GM18867 (cell line): ENCODE measurements at regions not wholly inside any gene's neighbourhood (a gene's known extent, or its start where the extent isn't known, plus 50 kb on each side); places are given as distances from the start of the nearest gene placed in this dataset.

Source experiments
- ATAC-seq: cut with Tn5 transposase; IDR thresholded peaks from one replicate; pipeline ENCODE4 v1.9.1; 2021; ENCODE audit warnings: mild to moderate bottlenecking, moderate library complexity; ENCODE audit not compliant: unreplicated experiment

- no peak for ATAC-seq
These were observed 146.1 kb downstream of the SMAD6 start for GRCh38 chr15:66848116-66848515.

GRCh38 chr15:66848686-66849392, 146.8 kb downstream of the SMAD6 start:
- ATAC-seq: no peak

DNA sequence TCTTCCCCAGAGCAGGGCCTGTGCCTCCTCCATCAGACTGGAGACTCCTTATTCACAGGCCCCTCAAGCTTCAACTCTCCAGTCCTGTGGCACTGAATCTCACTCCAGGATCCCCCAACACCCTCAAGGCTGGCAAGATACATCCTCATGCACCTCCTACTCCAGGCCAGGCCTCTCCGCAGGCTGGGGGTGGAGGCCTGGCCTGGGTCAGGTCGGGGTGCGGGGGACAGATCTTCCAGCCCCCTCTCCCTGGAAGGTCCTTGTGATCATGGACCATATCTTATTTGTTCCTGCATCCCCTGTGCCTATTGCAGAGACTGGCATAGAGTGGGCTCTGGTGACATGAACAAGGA, 147.3 kb downstream of the SMAD6 start:
- no peak for ATAC-seq

DNA sequence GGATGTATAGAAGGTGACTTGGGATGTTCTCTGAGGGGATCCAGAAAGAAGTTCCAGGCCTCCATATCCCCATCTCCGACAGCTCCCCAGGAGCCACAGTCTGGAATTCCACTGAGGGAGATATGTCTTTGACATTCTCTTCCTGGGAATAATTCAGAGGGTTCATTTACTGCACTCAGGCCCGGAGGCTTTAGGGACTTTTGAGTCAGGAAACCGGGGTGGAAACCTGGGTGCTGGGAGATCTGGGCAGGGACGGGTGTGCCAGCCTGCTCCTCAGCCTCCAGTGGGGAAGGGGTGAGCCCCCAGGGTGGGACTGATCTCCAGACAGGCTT, 147.7 kb downstream of the SMAD6 start:
- ATAC-seq: no peak

DNA sequence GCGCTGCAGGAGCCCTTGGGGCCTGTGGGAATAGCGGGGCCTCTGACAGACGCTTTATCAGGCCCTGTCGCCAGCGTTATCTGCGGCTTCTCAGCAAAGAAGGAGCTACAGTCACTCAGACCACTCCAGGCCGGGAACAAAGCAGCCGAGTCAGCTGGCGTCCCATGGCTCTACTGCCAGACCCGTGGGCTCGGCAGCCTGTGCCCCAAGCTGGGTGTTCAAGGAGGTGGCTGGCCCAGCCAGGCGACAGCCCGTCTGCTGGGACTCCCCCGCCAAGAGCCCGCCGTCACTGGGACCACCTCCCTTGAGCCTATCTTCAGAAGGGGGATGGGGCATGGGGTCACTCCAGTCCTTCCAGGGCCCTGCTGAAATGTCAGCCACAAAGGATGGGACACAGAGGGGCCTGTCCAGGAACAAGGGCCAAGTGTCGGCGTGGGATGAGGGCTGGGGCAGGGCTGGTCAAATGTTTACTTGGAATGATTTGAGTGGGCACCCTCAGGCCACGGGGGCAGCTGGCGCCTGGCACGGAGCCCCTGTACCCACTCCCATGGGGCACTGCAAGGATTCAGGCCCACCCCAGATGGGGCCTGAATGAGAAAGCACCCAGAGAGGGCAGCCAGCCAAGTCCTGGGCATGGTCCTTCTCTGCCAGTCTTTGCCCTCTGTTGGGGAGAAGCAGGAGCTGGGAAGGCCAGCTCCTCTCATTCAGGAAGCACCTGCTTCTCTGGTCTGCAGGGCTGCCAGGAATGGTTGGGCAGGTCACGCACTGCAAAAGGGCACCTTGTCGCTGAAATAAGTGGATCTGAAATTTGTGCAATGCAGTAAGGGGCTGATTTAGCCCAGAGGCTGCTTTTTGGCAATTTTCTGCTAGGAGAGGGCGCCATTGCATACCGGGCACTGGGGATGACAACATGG, 148.3 kb downstream of the SMAD6 start:
- ATAC-seq: no peak

DNA sequence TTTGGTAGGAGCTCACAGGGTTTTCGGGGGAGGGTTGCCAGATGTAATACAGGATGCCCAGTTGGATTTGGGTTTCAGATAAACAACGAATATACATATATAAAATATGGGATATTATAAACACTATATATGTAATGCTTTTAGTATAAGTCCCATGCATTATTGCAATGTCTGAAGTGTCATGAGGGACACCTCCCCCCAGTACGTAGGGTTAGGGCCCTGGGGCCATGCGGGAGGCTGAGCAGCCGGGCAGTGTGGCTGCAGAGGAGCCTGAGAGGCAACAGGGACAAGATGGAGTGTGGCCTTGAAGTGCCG, 148.9 kb downstream of the SMAD6 start:
- no peak for ATAC-seq

DNA sequence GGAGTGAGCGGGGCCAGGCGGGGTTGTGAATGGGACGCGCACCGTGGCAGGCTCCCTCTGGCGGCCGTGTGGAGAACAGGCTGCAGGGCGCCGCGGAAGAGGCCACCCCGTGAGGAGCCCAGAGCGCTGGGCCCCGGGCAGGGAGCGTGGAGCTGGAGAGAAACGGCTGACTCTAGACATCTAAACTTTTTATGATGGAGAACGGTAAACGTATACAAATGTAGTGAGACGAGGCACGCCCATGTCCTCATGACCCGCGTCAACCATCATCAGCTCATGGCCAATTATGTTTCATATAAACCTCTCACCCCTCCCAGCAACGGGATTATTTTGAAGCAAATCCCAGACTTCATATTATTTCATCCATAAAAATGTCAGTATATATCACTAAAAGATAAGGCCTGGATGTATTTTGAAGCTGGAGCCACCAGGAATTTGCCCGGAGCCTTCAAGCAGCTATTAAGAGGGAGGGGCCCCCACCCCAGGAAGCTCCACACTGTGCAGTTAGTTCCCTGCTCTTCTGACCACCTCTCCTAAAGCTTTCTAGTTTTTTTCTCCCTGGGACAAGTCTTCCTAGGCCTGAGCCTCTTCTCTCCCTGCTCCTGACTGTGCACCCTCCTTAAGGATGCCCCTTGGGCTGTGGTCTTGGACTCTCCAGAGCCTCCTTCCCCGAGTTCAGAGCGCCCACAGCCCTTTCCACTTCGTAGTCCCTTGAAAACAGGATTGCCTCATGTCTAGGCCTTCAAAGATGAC, 149.5 kb downstream of the SMAD6 start:
- no peak for ATAC-seq

GRCh38 chr15:66852064-66852905, 150.2 kb downstream of the SMAD6 start:
- ATAC-seq: no peak

DNA sequence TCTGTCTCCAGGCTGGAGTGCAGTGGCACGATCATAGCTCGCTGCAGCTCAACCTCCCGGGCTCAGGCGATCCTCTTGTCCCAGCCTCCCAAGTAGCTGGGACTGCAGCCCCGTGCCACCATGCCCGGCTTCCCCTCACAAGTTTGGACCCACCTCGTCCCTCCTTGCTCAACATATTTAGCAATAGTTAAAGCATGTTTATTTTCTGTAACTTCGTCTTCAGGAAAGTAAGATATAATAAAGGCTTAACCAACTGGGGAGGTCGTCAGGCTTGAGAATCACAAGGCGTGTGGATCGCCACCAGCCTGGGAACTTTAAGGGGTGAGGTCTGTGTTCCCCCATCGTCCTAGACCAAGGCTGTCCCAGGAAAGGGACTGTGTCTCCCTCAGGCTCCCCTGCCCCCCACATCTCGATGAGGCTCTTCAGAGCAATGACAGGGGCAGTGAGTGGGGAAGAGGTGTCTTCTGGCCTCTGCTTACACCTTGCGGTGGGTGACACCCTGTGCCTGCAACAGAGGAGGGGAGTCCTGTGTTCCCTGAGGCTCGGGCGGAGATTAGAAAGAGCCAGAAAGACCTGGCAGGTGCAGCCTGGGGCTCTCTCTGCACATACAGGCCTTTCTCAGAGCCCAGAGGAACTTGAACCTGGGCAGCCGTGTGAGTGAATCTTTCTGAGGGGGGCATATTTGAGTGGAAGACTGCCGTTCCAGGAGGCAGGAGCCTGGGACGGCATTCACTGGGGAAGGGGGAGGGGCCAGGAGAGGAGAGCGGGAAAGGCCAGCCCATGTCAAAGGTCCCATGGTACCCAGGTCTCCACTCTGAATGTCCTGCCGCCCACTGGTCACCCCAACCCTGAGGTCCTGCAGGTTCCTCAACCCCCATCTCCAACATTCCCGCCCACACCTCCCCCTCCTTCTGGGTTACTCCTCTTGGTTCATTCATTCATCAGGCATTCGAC, 152.3 kb downstream of the SMAD6 start:
- no peak for ATAC-seq

GRCh38 chr15:66855041-66855440, 153.0 kb downstream of the SMAD6 start:
- ATAC-seq: no peak

- no peak for ATAC-seq
These were observed 155.7 kb downstream of the SMAD6 start for GRCh38 chr15:66857694-66858093.

DNA sequence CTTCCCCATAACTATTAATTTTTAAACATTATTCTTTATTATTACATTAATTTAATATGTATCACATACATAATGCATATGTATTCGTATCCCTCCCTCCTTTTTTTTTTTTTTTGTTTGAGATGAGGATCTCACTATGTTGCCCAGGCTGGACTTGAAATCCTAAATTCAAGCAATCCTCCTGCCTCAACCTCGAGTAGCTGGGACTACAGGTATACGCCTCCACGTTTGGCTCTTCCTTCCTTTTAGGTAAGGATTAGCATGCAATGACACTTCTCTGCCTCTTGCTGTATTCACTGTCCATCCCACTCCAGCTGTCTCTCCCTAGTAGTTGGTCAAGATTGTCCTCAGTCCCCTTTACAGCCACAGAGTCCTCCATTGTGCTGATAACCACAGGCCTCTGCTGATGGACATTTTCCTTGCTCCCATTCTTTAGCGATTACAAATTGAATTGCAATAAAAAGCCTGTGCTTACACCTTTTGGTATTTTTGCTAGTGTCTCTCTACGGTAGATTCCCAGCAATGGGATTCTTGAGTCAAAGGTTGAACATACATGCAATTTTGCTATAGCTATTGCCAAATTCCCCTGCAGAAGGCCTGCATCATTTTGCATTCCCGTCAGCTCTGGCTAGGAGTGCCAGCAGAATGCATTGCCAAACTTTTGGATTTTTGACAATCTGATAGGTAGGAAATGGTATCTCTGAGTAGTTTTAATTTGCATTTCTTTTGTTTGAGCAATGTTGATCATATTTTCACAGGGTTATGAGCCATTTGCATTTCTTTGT, 156.6 kb downstream of the SMAD6 start:
- ATAC-seq: no peak

GRCh38 chr15:66859688-66860253, 157.7 kb downstream of the SMAD6 start:
- ATAC-seq: no peak

- ATAC-seq: no peak
These were observed 158.8 kb downstream of the SMAD6 start for GRCh38 chr15:66860844-66861243.

DNA sequence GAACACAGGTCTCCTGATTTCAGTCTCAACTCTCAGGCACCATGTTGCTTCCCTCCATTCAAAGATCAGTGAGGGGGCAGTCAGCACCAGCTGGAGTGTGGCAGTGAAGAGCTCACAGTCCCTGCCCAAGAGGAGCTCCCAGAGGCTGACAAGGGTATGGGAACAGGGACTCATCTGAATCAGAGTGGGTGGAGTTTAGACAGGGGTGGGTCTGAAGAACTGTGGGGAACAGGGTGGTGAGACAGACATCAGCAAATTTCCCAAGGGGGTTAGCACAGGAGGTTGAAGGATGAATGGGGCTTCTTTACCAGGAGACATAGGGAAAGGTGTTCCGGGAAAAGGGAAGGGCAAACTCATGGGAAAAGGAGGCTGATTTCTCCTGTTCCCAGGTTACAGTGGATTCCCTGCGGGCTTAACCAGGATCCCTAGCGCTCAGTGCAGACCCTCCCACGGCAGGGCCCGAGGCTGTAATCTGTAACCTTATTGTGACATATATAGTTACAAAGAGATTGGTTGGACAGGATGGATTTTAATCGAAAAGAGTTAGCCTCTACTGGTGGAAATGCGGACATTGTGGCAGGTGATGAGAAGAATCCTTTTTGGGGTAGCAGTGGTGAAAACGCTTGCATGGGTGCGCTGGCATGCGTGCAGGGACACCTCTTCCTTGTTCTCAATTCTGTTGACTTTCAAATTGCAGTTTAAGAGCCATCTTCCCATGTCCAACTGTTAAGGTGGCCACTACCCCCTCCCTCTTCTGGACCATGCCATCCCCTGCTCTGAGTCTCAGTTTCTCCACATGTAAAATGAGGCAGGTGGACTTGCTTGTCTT, 160.3 kb downstream of the SMAD6 start:
- ATAC-seq: no peak

DNA sequence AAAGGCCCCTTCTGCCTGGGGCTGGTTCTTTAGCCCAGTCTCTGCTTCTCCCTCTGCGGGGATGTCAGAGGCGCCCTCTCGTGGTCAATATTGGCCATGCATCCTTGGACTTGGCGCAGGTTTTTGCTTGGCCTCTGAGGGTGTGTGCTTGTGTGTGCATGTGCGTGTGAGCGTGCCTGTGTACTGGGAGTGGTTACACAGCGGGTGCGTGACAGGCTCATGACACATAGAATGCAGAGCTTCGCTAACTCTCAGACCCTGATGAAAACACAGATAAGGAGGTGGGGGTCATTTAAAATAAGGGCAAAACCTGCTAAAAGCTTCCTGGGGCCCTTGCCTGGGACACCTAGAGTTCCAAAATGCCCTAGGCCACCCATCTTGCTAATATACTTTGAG, 160.9 kb downstream of the SMAD6 start:
- peak; percentile 66 for ATAC-seq

DNA sequence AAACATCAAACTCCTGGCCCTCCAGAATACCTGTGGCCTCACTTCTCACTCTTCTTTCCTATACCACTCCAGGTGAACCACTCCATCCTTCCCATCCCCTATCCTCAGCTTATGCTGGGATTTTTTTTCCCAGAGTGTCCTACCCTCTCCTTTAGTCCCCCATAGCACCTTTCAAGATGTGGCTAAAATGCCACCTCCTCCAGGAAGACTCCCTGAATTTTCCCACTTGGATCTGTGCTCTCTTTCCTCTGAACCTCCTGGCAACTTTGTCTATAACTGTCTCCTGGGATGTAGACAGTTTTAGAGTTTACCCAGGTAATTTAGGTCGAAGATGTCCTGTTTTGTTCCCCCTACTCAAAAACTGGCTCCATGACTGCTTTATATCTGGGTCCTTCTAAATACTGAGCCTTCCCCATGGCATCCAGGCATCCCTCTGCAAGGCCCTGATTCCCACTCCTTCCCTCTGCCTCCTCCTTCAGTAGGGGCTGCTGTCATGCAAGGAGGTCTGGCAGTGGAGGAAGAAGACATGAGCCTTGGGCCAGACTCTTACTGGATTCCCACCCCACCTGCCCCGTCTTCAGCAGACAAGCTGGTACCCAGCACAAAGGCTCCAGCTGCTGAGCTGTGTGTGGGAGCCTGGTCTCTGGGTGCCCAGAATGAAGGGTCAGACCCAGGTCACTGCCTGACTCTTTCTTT, 161.5 kb downstream of the SMAD6 start:
- ATAC-seq: no peak
